ENCODE measurements at regions not wholly inside any gene's neighbourhood (a gene's known extent, or its start where the extent isn't known, plus 50 kb on each side); places are given as distances from the start of the nearest gene placed in this dataset.

GRCh38 chr2:173419506-173419905 is 64.8 kb downstream of the CDCA7 start:
- intact Hi-C loops (cut with micrococcal nuclease): no loop called here

- intact Hi-C loops (cut with micrococcal nuclease): no loop called here
Observed at GRCh38 chr2:173424886-173425285, 70.2 kb downstream of the CDCA7 start.

GRCh38 chr2:173427887-173428668 is 73.4 kb downstream of the CDCA7 start:
- intact Hi-C loops (cut with micrococcal nuclease): no loop called here

- intact Hi-C loops (cut with micrococcal nuclease): no loop called here
Observed at GRCh38 chr2:173431191-173431590, 76.5 kb downstream of the CDCA7 start.

- intact Hi-C loops (cut with micrococcal nuclease): no loop called here
Observed at GRCh38 chr2:173432049-173432754, 77.5 kb downstream of the CDCA7 start.

GRCh38 chr2:173434762-173435569 is 80.3 kb downstream of the CDCA7 start:
- intact Hi-C loops (cut with micrococcal nuclease): no loop called here

- intact Hi-C loops (cut with micrococcal nuclease): no loop called here
Observed at GRCh38 chr2:173435574-173435973, 80.9 kb downstream of the CDCA7 start.

- intact Hi-C loops (cut with micrococcal nuclease): no loop called here
Observed at GRCh38 chr2:173436088-173436487, 81.4 kb downstream of the CDCA7 start.

GRCh38 chr2:173441222-173441621 is 86.5 kb downstream of the CDCA7 start:
- intact Hi-C loops (cut with micrococcal nuclease): no loop called here

GRCh38 chr2:173442542-173442941 is 87.9 kb downstream of the CDCA7 start:
- intact Hi-C loops (cut with micrococcal nuclease): no loop called here

GRCh38 chr2:173446722-173447121 is 92.0 kb downstream of the CDCA7 start:
- intact Hi-C loops (cut with micrococcal nuclease): no loop called here

GRCh38 chr2:173448938-173449471 is 94.3 kb downstream of the CDCA7 start:
- intact Hi-C loops (cut with micrococcal nuclease): loop anchor here (2.0 kb wide), 1 partner anchor 422 kb away; no protein-coding TSS in a partner anchor

GRCh38 chr2:173451118-173451517 is 96.4 kb downstream of the CDCA7 start:
- intact Hi-C loops (cut with micrococcal nuclease): no loop called here

GRCh38 chr2:173451941-173452340 is 97.3 kb downstream of the CDCA7 start:
- intact Hi-C loops (cut with micrococcal nuclease): no loop called here

- intact Hi-C loops (cut with micrococcal nuclease): no loop called here
Observed at GRCh38 chr2:173452416-173452815, 97.7 kb downstream of the CDCA7 start.

GRCh38 chr2:173456960-173457359 is 102.3 kb downstream of the CDCA7 start:
- intact Hi-C loops (cut with micrococcal nuclease): no loop called here

- intact Hi-C loops (cut with micrococcal nuclease): no loop called here
Observed at GRCh38 chr2:173457366-173457765, 102.7 kb downstream of the CDCA7 start.

GRCh38 chr2:173458991-173459780 is 104.5 kb downstream of the CDCA7 start:
- intact Hi-C loops (cut with micrococcal nuclease): no loop called here

GRCh38 chr2:173462892-173463840 is 108.5 kb downstream of the CDCA7 start:
- intact Hi-C loops (cut with micrococcal nuclease): no loop called here

- intact Hi-C loops (cut with micrococcal nuclease): no loop called here
Observed at GRCh38 chr2:173463846-173464245, 109.2 kb downstream of the CDCA7 start.

Measured in T-helper 2 cell treated with Interferon-gamma antibody and Interleukin-4, amounts not matched to agents 100 ng/mL and 5 ng/mL, for 36 hours (primary cell).